ENCODE measurements at regions not wholly inside any gene's neighbourhood (a gene's known extent, or its start where the extent isn't known, plus 50 kb on each side); places are given as distances from the start of the nearest gene placed in this dataset.

DNA sequence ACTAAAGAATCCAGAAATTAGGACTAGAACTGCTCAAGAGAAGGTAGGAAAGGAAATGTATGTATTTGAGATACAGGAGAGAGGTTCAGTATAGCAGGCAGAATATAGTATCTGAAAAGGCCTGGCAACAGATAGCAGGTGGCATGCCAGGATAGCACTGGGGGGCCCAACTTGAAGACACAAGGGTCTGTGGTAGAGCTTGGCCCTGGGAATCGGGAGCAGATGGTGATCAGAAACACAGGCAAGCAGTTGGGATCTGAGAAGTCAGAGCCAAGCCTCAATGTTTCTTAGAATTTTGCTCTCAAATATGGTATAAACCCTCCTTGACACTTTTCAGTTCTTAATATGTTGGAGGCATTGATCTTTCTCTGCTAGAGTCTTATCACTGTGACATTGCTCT lies 499.8 kb upstream of the CD180 start:
- H3K79me2 ChIP-seq (ENCODE audit: control insufficient read depth, insufficient read depth, low read length), result no peaks in the 10 kb centered on the region
- BruUV-seq (replicated peaks), result no TSS peak
- no peaks in the 10 kb centered on the region for H3K4me1 ChIP-seq (ENCODE audit: control insufficient read depth, insufficient read depth, low read length)
- ChIA-PET POLR2A (no interaction called here), RAD21 (ENCODE audit: unreplicated experiment) (no interaction called here), SMC1A (ENCODE audit: uncharacterized antibody, unreplicated experiment) (no interaction called here), CTCF (no interaction called here)
- in situ Hi-C loops (cut with MboI), result no loop called here
- DNase-seq (ENCODE audit: low read depth, low spot score), result no peak
- H3K36me3 ChIP-seq (ENCODE audit: control insufficient read depth in 2 of 2, insufficient read depth in 2 of 2, low read length in 1 of 2), result no peaks in the 10 kb centered on the region
- H3K4me2 ChIP-seq (ENCODE audit: control insufficient read depth, insufficient read depth), result no peak overlapping the region
- H2AFZ ChIP-seq (ENCODE audit: control insufficient read depth, low read depth, low read length), result no peak overlapping the region
- intact Hi-C loops (cut with micrococcal nuclease; ENCODE audit: unreplicated experiment), result no loop called here
- no peak for ATAC-seq
- 0% methylated on average over 1 of the region's 1 CpG for WGBS (ENCODE audit: insufficient coverage, insufficient replicate concordance, low lambda C conversion rate, missing lambda C conversion rate)
- no peak for FAIRE-seq
- H3K9ac ChIP-seq (ENCODE audit: control insufficient read depth, insufficient read depth, low read length), result no peak overlapping the region
- H3K27me3 ChIP-seq (replicated peaks in 1 of 2; ENCODE audit: control insufficient read depth in 2 of 2, insufficient read depth in 2 of 2, low read length in 1 of 2), result no peaks in the 10 kb centered on the region
- H3K27ac ChIP-seq (ENCODE audit: control insufficient read depth, insufficient read depth), result no peak overlapping the region
- H4K20me1 ChIP-seq (ENCODE audit: control insufficient read depth, insufficient read depth), result no peaks in the 10 kb centered on the region
- H3K9me3 ChIP-seq (replicated peaks; ENCODE audit: control insufficient read depth, insufficient read depth, low read length), result no peaks in the 10 kb centered on the region
- no peak overlapping the region for H3K4me3 ChIP-seq
- TF ChIP-seq SREBF1 (IDR thresholded peaks at IDR 0.05; ENCODE audit: low read length), result no peak
- TF ChIP-seq, protein P1, sequence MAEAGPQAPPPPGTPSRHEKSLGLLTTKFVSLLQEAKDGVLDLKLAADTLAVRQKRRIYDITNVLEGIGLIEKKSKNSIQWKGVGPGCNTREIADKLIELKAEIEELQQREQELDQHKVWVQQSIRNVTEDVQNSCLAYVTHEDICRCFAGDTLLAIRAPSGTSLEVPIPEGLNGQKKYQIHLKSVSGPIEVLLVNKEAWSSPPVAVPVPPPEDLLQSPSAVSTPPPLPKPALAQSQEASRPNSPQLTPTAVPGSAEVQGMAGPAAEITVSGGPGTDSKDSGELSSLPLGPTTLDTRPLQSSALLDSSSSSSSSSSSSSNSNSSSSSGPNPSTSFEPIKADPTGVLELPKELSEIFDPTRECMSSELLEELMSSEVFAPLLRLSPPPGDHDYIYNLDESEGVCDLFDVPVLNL (IDR thresholded peaks at IDR 0.05; ENCODE audit: low read depth, low read length), result no peak
- no peak for TF ChIP-seq CHD2 (IDR thresholded peaks at IDR 0.05; ENCODE audit: borderline replicate concordance, low read depth, low read length)
- no peak for TF ChIP-seq EZH2 (IDR thresholded peaks at IDR 0.05; ENCODE audit: borderline replicate concordance, control insufficient read depth, low read depth, low read length)
- no peak for TF ChIP-seq TCF7 (IDR thresholded peaks at IDR 0.05; ENCODE audit: borderline replicate concordance)
- TF ChIP-seq, protein P2, sequence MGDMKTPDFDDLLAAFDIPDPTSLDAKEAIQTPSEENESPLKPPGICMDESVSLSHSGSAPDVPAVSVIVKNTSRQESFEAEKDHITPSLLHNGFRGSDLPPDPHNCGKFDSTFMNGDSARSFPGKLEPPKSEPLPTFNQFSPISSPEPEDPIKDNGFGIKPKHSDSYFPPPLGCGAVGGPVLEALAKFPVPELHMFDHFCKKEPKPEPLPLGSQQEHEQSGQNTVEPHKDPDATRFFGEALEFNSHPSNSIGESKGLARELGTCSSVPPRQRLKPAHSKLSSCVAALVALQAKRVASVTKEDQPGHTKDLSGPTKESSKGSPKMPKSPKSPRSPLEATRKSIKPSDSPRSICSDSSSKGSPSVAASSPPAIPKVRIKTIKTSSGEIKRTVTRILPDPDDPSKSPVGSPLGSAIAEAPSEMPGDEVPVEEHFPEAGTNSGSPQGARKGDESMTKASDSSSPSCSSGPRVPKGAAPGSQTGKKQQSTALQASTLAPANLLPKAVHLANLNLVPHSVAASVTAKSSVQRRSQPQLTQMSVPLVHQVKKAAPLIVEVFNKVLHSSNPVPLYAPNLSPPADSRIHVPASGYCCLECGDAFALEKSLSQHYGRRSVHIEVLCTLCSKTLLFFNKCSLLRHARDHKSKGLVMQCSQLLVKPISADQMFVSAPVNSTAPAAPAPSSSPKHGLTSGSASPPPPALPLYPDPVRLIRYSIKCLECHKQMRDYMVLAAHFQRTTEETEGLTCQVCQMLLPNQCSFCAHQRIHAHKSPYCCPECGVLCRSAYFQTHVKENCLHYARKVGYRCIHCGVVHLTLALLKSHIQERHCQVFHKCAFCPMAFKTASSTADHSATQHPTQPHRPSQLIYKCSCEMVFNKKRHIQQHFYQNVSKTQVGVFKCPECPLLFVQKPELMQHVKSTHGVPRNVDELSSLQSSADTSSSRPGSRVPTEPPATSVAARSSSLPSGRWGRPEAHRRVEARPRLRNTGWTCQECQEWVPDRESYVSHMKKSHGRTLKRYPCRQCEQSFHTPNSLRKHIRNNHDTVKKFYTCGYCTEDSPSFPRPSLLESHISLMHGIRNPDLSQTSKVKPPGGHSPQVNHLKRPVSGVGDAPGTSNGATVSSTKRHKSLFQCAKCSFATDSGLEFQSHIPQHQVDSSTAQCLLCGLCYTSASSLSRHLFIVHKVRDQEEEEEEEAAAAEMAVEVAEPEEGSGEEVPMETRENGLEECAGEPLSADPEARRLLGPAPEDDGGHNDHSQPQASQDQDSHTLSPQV (IDR thresholded peaks at IDR 0.05), result no peak
- TF ChIP-seq SUPT20H (IDR thresholded peaks at IDR 0.05; ENCODE audit: borderline replicate concordance, control insufficient read depth, low read depth, low read length), result no peak
- TF ChIP-seq GABPA (IDR thresholded peaks at IDR 0.05; ENCODE audit: low read depth), result no peak
- TF ChIP-seq IKZF2 (IDR thresholded peaks at IDR 0.05), result no peak
- TF ChIP-seq ZNF622 (IDR thresholded peaks at IDR 0.05), result no peak
- TF ChIP-seq STAT1 (conservative IDR thresholded peaks at IDR 0.05), result no peak
- TF ChIP-seq ZBED1 (IDR thresholded peaks at IDR 0.05; ENCODE audit: borderline replicate concordance), result no peak
- no peak for TF ChIP-seq BRCA1 (IDR thresholded peaks at IDR 0.05; ENCODE audit: low read depth, low read length)
- TF ChIP-seq SUZ12 (IDR thresholded peaks at IDR 0.05; ENCODE audit: unreplicated experiment), result no peak
- TF ChIP-seq, protein P3, sequence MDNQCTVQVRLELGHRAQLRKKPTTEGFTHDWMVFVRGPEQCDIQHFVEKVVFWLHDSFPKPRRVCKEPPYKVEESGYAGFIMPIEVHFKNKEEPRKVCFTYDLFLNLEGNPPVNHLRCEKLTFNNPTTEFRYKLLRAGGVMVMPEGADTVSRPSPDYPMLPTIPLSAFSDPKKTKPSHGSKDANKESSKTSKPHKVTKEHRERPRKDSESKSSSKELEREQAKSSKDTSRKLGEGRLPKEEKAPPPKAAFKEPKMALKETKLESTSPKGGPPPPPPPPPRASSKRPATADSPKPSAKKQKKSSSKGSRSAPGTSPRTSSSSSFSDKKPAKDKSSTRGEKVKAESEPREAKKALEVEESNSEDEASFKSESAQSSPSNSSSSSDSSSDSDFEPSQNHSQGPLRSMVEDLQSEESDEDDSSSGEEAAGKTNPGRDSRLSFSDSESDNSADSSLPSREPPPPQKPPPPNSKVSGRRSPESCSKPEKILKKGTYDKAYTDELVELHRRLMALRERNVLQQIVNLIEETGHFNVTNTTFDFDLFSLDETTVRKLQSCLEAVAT (IDR thresholded peaks at IDR 0.05), result no peak
- TF ChIP-seq, protein P4, sequence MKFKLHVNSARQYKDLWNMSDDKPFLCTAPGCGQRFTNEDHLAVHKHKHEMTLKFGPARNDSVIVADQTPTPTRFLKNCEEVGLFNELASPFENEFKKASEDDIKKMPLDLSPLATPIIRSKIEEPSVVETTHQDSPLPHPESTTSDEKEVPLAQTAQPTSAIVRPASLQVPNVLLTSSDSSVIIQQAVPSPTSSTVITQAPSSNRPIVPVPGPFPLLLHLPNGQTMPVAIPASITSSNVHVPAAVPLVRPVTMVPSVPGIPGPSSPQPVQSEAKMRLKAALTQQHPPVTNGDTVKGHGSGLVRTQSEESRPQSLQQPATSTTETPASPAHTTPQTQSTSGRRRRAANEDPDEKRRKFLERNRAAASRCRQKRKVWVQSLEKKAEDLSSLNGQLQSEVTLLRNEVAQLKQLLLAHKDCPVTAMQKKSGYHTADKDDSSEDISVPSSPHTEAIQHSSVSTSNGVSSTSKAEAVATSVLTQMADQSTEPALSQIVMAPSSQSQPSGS (IDR thresholded peaks at IDR 0.05; ENCODE audit: low read length), result no peak
